ENCODE measurements at regions not wholly inside any gene's neighbourhood (a gene's known extent, or its start where the extent isn't known, plus 50 kb on each side); places are given as distances from the start of the nearest gene placed in this dataset.

DNA sequence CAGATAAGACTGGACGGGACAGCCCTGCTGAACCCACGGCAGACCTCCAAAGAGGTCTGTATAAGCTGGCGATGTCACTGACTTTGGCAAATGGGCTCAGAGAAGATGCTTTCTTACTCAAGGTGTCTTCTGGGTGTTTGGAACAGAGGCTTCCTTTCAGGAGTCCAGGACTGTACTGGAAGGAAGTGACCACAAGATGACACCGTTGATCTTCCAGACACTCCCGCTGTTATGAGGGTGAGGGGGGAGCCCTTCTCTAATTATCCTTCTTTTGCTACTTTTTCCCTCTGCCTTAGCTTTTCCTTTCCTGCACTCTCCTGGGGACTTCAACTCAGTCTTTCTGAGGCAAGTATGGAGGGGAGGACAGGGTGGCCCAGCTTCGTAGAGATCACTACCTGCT is 65.2 kb upstream of the ZNF599 start:
- Mint-ChIP-seq H3K27me3 (peaks cover 2% of the 10 kb centered on the region), H3K4me3 (no peak overlapping the region), H3K36me3 (ENCODE audit: low read depth) (no peaks in the 10 kb centered on the region), H3K9me3 (no peaks in the 10 kb centered on the region), H3K27ac (no peak overlapping the region), H3K4me1 (peaks cover 6% of the 10 kb centered on the region)
- ChIA-PET CTCF (interaction anchor here (1.0 to 1.4 kb wide), 2 partner anchors 13 to 81 kb away, joined by 3 to 4 read pairs; no protein-coding TSS in a partner anchor), POLR2A (no interaction called here)
- no peak for DNase-seq

GRCh38 chr19:34837262-34837661 is 64.2 kb upstream of the ZNF599 start:
- POLR2A ChIA-PET: no interaction called here
- H3K27ac Mint-ChIP-seq: no peak overlapping the region
- no peak for DNase-seq
- no peaks in the 10 kb centered on the region for H3K9me3 Mint-ChIP-seq
- H3K27me3 Mint-ChIP-seq: peaks cover 2% of the 10 kb centered on the region
- H3K4me1 Mint-ChIP-seq: peaks cover 6% of the 10 kb centered on the region
- H3K36me3 Mint-ChIP-seq (ENCODE audit: low read depth): no peaks in the 10 kb centered on the region
- CTCF ChIA-PET: interaction anchor here (1.0 to 1.4 kb wide), 2 partner anchors 12 to 82 kb away, joined by 3 to 4 read pairs; no protein-coding TSS in a partner anchor
- no peak overlapping the region for H3K4me3 Mint-ChIP-seq

DNA sequence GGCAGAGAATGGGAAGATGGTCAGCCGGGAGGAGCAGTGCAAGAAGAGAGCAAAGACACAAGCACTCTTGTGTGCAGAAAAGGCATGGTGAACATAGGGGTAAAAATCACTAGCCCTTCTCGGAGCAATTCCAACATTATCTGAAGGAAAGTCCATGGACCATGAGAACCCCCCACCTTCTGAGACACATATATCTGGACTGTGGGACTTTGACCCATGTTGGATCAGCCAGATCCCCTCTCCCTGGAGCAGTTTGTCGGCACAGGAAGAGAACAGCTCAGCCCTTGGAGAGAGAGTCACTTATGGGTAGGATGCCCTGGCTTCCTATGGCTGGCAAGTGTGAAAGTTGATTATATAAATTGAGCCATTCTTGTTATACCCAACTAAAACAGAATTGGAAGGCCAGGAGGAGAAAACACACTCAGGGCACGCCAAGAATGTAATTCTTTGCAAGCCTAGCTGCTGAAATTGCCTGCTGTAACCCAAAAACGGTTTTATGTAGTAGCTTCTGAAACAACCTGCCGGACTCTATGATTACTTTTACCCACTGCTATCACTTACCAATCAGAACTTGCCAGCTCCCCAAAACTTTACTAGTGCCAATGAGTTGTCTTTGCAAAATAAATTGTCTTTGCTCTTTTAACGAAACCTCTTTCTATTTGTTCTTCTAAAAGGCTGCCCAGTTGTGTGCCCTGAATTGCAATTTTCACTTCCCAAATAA is 62.8 kb upstream of the ZNF599 start:
- ChIA-PET CTCF (interaction anchor here (1.0 kb wide), 1 partner anchor 74 kb away, joined by 4 read pairs; no protein-coding TSS in a partner anchor), POLR2A (no interaction called here)
- H3K36me3 Mint-ChIP-seq (ENCODE audit: low read depth): no peaks in the 10 kb centered on the region
- DNase-seq: no peak
- H3K4me1 Mint-ChIP-seq: peaks cover 6% of the 10 kb centered on the region
- no peak overlapping the region for H3K4me3 Mint-ChIP-seq
- no peak overlapping the region for H3K27ac Mint-ChIP-seq
- H3K9me3 Mint-ChIP-seq: no peaks in the 10 kb centered on the region
- H3K27me3 Mint-ChIP-seq: peaks cover 2% of the 10 kb centered on the region

- no peaks in the 10 kb centered on the region for H3K36me3 Mint-ChIP-seq (ENCODE audit: low read depth)
- ChIA-PET POLR2A (no interaction called here), CTCF (no interaction called here)
- no peak overlapping the region for H3K27ac Mint-ChIP-seq
- peaks cover 6% of the 10 kb centered on the region for H3K4me1 Mint-ChIP-seq
- DNase-seq: no peak
- peaks cover 2% of the 10 kb centered on the region for H3K27me3 Mint-ChIP-seq
- no peaks in the 10 kb centered on the region for H3K9me3 Mint-ChIP-seq
- H3K4me3 Mint-ChIP-seq: no peak overlapping the region
These were observed 61.6 kb upstream of the ZNF599 start for GRCh38 chr19:34834472-34835061.

DNA sequence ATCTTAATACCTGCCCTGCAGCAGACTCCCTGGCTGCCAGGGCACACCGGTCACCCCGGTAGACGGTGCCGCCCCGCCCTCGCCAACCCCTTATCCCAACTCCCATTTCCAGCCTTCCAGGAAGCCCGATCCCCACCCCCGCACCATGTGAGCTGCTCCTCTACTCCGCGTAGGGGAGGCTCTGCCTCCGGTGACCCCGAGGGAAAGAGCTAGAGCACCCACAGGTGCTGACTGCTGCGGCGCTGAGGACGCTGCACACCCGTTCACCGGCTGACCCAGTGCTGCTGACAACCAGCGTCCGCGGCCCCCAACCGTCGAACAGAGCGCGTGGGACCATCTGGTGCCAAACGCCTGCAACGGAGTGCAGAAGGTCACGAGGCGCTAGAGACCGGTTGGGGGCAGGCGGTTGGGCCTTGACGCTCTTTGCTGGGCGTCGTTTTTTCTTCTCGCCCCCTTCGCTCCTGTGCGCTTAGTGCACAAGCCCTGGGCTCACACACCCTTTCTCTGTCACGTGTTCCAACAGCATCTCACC is 59.6 kb upstream of the ZNF599 start:
- Mint-ChIP-seq H3K4me3 (no peak overlapping the region), H3K27me3 (peaks cover 2% of the 10 kb centered on the region), H3K4me1 (no peaks in the 10 kb centered on the region), H3K27ac (no peak overlapping the region), H3K36me3 (ENCODE audit: low read depth) (no peaks in the 10 kb centered on the region), H3K9me3 (no peaks in the 10 kb centered on the region)
- CTCF ChIA-PET: no interaction called here
- POLR2A ChIA-PET: no interaction called here
- no peak for DNase-seq

DNA sequence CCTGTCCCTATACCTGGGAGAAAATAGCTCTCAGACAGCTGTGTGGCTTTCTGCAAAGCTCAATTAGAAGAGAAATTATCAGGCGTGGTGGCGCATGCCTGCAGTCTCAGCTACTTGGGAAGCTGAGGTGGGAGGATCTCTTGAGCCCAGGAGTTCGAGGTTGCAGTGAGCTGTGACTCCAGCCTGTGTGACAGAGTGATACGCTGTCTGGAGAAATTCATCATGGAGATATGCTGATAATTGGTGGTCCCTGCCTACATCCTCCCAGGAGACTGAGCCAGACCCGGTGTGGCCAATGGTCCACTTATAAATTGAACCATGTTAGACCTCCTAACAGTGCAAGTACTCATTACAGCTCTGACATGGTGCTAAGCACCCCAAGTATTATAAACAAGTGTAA is 58.7 kb upstream of the ZNF599 start:
- POLR2A ChIA-PET: no interaction called here
- peaks cover 2% of the 10 kb centered on the region for H3K9me3 Mint-ChIP-seq
- H3K27me3 Mint-ChIP-seq: no peaks in the 10 kb centered on the region
- H3K27ac Mint-ChIP-seq: no peak overlapping the region
- no peak for DNase-seq
- no peak overlapping the region for H3K4me3 Mint-ChIP-seq
- no peaks in the 10 kb centered on the region for H3K36me3 Mint-ChIP-seq (ENCODE audit: low read depth)
- CTCF ChIA-PET: no interaction called here
- H3K4me1 Mint-ChIP-seq: no peaks in the 10 kb centered on the region

GRCh38 chr19:34828156-34828555 is 55.1 kb upstream of the ZNF599 start:
- Mint-ChIP-seq H3K9me3 (peaks cover 2% of the 10 kb centered on the region), H3K4me3 (no peak overlapping the region), H3K4me1 (no peaks in the 10 kb centered on the region), H3K27me3 (no peaks in the 10 kb centered on the region), H3K36me3 (ENCODE audit: low read depth) (no peaks in the 10 kb centered on the region), H3K27ac (no peak overlapping the region)
- DNase-seq: no peak
- ChIA-PET CTCF (no interaction called here), POLR2A (no interaction called here)

DNA sequence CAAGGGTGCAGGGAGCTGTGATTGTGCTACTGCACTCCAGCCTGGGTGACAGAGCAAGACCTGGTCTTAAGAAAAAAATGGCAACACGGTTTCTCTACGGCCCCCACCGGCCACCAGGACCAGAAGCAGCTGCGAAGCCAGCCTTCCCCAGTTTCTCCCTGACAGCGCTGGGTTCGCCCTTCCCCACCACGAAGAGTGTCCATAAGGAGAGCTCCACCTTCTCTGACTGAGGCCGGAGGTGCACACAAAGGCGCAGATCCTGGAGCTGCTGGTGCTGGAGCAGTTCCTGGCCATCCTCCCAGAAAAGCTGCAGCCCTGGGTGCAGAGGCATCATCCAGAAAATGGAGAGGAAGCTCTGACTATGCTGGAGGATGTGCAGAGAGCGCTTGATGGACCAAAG is 52.2 kb upstream of the ZNF599 start:
- no peaks in the 10 kb centered on the region for H3K4me1 Mint-ChIP-seq
- H3K27ac Mint-ChIP-seq: no peak overlapping the region
- no peaks in the 10 kb centered on the region for H3K36me3 Mint-ChIP-seq (ENCODE audit: low read depth)
- peaks cover 2% of the 10 kb centered on the region for H3K9me3 Mint-ChIP-seq
- no peak overlapping the region for H3K4me3 Mint-ChIP-seq
- ChIA-PET CTCF (interaction anchor here (1.4 kb wide), 1 partner anchor 13 kb away, joined by 4 read pairs; no protein-coding TSS in a partner anchor), POLR2A (no interaction called here)
- DNase-seq: no peak
- H3K27me3 Mint-ChIP-seq: no peaks in the 10 kb centered on the region

DNA sequence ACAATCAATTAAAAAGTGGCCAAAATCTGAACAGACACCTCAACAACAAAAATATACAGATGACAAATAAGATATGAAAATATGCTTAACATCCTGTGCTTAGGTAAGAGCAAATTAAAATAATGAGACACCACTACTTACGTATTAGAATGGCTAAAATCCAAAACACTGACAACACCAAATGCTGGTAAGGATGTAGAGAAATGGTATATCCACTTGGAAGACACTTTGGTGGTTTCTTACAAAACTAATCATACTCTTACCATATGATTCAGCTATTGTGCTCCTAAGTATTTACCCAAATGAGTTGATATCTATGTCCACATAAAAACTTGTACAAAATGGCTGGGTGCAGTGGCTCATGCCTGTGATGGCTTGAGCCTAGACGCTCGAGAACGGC is 51.7 kb upstream of the ZNF599 start:
- DNase-seq: no peak
- ChIA-PET CTCF (interaction anchor here (1.4 kb wide), 1 partner anchor 13 kb away, joined by 4 read pairs; no protein-coding TSS in a partner anchor), POLR2A (no interaction called here)
- Mint-ChIP-seq H3K9me3 (peaks cover 2% of the 10 kb centered on the region), H3K27ac (no peak overlapping the region), H3K36me3 (ENCODE audit: low read depth) (no peaks in the 10 kb centered on the region), H3K4me3 (no peak overlapping the region), H3K4me1 (no peaks in the 10 kb centered on the region), H3K27me3 (no peaks in the 10 kb centered on the region)

All from activated CD4-positive, alpha-beta T cell treated with anti-CD3 and anti-CD28 coated beads, Interleukin-2, amount 10 ng/mL, durations not matched to agents 7 days and 5 days (primary cell).